HG03064 (cell line): ENCODE measurements at regions not wholly inside any gene's neighbourhood (a gene's known extent, or its start where the extent isn't known, plus 50 kb on each side); places are given as distances from the start of the nearest gene placed in this dataset.

Experiments
- ATAC-seq: cut with Tn5 transposase; IDR thresholded peaks from one replicate; pipeline ENCODE4 v1.9.1; 2021; ENCODE audit warnings: low read depth; ENCODE audit not compliant: unreplicated experiment

- no peak for ATAC-seq
Measured at GRCh38 chr22:48320683-48321451, 1506.8 kb downstream of the BRD1 start.

- no peak for ATAC-seq
Measured at GRCh38 chr22:48320048-48320682, 1507.5 kb downstream of the BRD1 start.

DNA sequence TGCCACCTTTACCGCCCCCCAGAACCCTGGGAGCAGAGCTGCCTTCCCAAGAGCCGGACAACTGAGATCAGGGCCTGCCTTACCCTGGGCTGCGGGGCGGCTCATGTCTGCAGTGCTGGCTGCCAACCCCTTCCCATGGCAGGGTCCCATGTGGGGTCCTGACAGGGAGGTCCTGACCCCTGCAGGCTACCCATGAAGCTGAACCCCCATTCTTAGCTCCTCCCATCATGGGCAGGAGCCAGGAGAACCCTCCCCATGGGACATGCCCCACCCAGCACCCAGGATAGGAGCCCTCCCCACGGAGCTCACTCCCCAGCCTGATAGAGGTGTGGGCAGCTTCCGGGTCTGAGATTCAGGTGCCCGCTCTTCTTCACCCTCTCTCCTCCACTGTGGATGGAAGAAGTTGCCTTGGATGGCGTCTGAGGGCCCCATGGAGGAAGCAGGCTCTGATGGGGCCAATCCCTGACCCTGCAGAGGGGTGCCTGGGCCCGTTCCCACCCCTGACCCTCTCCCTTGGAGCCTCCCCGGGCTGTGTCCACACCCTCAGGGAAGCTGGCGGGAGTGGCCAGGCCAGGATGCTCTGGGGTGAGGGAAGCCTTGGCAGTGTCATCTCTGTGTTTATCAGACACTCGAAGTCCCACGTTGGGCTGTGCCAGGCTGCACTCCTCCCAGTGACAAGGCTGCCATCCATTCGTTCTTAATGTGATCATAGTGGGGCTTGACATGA lies 1508.2 kb downstream of the BRD1 start:
- ATAC-seq = no peak

DNA sequence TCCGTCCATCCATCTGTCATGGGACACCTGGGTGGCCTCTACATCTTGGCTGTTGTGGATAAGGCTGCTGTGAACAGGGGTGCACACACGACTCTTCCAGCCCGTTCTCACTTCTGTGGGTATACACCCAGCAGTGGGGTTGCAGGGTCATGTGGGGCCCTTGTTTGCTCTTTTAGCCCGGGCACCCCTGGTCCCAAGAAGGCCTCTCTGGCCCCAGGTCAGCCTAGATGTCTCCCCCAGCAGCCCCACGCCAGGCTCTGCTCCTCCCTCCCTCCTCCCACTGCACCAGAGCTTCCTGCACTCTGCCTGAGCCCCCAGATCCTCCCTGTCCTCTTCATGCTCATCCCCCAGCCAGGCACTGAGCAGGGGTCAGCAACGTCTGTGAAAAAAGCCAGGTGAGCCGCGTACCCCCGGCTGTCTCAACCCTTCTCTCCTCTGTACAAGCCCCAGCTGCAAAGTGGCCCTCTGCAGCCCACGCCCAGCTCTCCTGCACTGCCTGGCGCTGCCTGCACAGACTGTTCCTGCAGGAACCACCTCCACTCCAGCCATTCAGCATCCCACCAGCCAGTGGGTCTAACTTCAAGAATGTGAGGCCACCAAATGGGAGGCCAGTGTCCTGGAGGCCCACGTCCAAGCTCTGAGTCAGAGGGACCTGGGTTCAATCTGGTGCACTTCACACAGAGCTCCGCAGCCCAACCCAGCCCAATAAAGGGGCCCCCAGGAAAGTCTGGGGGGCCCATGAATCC lies 1508.9 kb downstream of the BRD1 start:
- ATAC-seq = no peak

DNA sequence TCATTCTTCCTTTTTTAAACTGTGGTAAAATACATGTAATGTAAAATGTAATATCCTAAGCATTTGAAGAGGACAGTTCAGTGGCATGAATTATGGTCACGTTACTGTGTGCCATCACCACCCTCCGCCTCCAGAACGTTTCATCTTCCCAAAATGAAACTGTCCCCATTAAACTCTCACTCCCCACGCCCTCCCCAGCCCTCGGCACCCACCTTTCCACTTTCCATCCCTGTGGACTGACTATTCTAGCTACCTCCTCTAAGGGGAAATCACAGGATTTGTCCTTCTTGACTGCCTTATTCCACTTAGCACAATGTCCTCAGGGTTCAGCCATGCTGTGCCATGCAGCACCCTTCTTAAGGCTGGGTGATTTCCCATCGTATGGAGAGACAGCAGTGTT lies 1509.5 kb downstream of the BRD1 start:
- ATAC-seq = no peak

DNA sequence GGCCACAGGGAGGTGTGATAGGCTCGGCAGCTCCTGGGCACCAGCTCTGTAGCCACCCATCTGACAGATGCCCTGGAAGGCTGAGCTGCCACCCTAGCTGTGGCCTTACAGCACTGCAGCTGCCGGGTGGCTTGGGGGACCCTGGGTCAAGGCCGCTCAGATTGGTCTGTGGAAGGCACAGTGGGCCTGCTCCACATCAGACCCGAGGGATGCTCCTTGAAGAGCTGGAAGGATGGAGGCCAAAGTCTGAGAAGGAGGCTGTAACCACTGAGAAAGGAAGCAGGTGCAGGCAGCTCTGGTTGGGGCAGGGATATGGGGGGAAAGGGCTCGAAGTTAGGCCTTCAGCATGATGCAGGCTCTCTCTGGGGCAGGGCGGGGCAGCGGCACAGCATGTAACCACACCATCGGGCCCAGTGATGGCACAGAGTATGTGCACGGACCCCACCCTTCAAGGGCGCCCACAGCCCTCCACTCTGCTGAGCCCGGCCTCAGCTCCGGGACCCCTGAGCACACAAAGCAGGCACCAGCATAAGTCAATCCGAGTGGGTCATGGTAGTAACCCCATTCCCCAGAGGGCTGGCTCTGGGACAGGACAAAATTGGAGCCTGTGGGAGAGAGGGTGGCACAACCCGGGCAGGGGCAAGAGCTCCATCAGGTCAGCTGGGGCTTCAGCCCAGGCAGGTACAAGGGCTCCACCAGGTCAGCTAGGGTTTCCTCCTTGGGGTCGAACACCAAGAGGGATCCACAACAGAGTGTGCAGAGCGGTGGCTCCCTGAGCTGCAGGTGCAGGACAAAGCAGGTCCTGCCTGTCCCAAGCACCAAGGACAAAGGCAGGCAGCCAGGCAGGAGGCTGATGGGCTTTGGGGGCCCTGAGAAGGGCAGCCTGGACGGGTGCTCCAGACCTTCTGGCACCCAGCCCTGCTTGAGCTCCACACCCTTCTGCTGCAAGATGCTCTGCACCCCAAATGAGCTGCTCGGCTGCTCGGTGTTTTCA lies 1511.1 kb downstream of the BRD1 start:
- ATAC-seq = no peak

DNA sequence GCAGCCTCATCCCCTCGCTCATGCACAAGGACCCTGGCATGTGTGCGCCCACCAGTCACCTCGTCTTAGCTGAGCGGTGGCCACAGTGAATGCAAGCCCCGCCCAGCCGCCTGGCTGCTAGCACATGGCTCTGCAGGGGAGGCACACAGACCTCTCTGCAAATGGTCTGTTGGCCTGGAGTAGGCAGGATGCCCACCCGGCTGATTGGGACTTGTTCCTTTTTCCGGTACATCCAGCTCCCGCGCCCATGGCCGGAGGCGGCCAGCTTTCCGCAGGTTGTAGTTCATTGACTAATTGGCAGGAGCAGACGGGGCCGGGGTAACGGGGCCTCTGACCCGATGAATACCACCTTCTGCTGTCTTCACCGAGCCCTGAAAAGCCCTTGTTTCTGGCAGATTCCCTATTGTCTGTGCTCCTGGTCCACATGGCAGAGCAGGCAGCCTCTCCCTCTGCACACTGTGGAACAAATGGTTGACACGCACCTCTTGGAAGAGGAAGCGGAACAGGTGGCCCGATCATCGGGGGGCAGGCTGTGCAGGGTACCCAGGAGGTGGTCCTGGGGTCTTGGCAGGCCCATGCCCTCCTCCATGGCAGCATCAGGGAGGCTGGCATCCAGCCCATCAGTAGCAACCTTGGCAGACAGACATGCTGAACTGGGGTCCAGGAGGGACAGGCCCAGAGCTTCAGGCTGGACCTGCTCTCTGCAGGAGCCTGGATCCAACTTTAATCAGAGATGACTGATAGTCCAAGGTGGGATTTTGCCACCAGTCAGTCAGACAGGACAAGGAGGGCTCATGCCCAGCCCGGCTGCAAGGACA lies 1512.0 kb downstream of the BRD1 start:
- ATAC-seq = no peak

DNA sequence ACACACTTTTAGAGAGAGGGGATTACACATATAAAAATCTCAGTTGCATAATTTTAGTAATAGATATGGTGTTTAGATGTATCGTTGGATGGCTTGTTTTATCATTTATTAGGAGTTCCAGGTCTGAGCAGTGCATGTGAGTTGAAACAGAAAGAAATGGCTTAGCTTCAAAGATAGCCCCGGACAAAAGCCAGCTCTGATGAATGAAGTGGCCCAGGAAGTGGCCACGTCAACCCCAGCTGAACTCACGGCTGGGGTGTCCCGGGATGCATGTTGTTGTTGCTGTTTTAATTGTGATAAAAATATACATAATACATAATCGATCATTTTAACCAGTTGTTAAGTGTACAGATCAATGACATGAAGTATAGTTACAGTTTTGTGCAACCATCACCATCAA lies 1513.6 kb downstream of the BRD1 start:
- ATAC-seq = no peak

DNA sequence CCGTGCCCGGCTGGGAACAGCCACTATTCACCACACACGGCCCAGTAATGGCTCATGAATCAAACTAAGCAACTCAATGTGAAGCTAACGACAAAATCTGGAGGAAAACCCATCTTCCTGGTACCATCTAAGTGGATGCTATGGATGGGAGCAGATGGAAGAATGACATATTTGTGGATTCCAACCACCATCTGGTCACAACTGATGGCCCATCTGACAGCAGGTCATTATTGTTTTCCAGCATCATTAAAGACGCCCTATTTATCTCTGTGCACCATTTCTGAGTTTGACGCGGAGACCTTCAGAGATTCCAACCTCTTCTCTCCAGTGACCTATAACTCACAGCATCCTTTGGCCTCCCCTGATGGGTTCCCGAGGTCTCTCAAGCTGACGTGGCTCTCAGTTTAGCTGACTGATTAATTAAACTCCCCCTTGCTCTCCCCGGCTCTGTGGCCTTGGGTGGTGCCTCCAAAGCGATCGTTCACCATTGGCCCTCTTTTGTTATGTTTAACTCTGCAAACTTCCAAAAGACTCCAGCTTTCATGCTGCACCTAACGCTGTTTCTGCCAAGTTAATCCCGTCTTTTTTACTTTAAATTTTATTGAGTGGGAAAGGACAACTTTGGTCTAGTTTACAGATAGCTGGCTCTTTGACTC lies 1514.4 kb downstream of the BRD1 start:
- no peak for ATAC-seq

- ATAC-seq = no peak
Measured at GRCh38 chr22:48310740-48311139, 1516.9 kb downstream of the BRD1 start.

- ATAC-seq = no peak
Measured at GRCh38 chr22:48310289-48310688, 1517.4 kb downstream of the BRD1 start.

DNA sequence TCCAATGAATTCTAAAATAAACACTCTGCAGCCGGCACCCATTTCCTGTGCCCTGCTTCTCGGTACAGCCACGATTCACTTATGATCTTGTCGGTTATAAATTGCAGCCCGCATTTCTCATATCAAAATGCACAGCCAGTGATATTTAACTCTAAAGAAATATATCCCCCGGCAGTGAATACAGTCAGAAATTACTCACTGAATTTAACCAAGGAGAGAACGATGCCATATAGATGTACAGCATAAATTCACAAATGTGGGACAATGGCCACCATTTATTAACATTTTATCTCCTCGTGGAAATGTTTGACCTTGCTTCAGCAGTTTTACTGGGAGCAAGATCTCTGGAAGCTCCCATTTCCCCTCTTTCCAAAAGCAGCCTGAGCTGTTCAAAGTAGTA lies 1517.8 kb downstream of the BRD1 start:
- ATAC-seq = no peak

- no peak for ATAC-seq
Measured at GRCh38 chr22:48309115-48309705, 1518.5 kb downstream of the BRD1 start.

DNA sequence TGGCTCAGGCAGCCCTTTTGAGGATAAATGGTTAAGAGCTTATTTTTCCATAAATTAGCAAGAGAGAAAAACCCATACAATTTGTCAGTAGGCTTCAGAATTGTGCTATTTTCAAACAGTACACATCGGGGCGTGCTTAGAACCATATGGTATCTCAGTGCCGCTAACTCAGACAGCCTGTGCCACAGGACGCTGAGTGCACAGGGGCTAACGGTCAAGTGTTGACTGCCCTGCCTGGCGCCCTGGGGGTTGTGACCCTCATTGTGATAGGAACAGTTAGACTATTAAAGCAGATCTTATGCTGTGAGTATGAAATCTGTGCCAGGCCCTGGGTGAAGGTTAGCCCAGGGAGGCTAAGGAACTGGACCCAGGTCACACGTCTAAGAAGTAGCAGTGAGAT lies 1519.7 kb downstream of the BRD1 start:
- no peak for ATAC-seq

GRCh38 chr22:48306785-48307510 lies 1520.7 kb downstream of the BRD1 start:
- no peak for ATAC-seq

GRCh38 chr22:48306284-48306683 lies 1521.4 kb downstream of the BRD1 start:
- no peak for ATAC-seq

- ATAC-seq = no peak
Measured at GRCh38 chr22:48305726-48306235, 1521.9 kb downstream of the BRD1 start.
